ENCODE measurements at regions not wholly inside any gene's neighbourhood (a gene's known extent, or its start where the extent isn't known, plus 50 kb on each side); places are given as distances from the start of the nearest gene placed in this dataset.

- no peak for TF ChIP-seq CTCF (IDR thresholded peaks at IDR 0.05)
- TF ChIP-seq POLR2A (IDR thresholded peaks at IDR 0.05): no peak
Measured at GRCh38 chr1:5798904-5799303, 193.3 kb downstream of the NPHP4 start.

Measured in lower leg skin (tissue), 3 donors.